ENCODE measurements at regions not wholly inside any gene's neighbourhood (a gene's known extent, or its start where the extent isn't known, plus 50 kb on each side); places are given as distances from the start of the nearest gene placed in this dataset.
A peak's percentile ranks its signal among the peaks of the same experiment; 100 is the strongest.
"Not testable (repeated sequence)": the region's sequence is repeated elsewhere in the genome, so short reads cannot be mapped to it uniquely, and the experiment has no call there.

DNA sequence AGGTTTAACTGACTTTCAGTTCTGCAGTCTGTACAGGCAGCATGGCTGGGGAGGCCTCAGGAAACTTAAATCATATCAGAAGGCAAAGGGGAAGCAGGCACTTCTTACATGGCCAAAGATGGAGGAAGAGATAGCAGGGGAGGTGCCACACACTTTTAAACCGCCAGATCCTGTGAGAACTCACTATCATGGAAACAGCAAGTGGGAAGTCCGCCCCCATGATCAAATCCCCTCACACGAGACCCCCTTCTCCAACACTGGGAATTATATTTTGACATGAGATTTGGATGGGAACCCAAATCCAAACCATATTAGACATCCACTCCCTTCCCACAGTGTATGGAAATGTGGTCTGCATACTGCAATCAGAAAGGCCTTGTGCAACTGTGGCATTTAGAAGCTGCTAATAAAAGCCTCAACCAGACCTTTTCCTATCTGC is 148.2 kb downstream of the FCRL5 start:
- Mint-ChIP-seq H3K9me3 (no peaks in the 10 kb centered on the region), H3K4me1 (ENCODE audit: low read depth) (no peaks in the 10 kb centered on the region), H3K36me3 (ENCODE audit: insufficient read depth in 2 of 2) (no peaks in the 10 kb centered on the region), H3K27me3 (ENCODE audit: low read depth) (peaks cover 37% of the 10 kb centered on the region), H3K27ac (no peak overlapping the region), H3K4me3 (no peak overlapping the region)
- DNase-seq (no peak), ATAC-seq (replicated peaks in 1 of 2) (no peak)

DNA sequence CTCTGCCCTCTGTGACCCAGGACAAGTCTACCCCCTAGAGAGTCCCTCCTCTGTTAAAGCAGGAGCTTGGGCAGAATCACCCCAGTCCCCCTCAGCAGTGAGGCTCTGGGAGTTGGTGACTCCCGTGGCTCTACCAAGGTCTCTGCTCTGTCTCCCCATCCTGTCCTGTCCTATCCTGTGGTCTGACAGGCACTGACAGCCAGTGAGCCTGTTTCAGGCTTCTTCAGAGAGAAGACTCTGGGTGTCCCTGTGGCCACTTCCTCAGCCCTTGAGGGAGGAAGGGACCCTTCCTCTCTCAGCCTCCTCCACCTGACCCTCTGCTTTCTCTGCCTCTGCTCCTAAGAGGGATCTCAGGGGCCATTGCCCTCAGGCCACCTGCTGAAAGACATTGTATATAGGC is 148.7 kb downstream of the FCRL5 start:
- Mint-ChIP-seq H3K4me3 (no peak overlapping the region), H3K9me3 (no peaks in the 10 kb centered on the region), H3K27ac (no peak overlapping the region), H3K4me1 (ENCODE audit: low read depth) (no peaks in the 10 kb centered on the region), H3K27me3 (ENCODE audit: low read depth) (peaks cover 42% of the 10 kb centered on the region), H3K36me3 (ENCODE audit: insufficient read depth in 2 of 2) (no peaks in the 10 kb centered on the region)
- ATAC-seq (replicated peaks in 1 of 2) (no peak), DNase-seq (no peak)

DNA sequence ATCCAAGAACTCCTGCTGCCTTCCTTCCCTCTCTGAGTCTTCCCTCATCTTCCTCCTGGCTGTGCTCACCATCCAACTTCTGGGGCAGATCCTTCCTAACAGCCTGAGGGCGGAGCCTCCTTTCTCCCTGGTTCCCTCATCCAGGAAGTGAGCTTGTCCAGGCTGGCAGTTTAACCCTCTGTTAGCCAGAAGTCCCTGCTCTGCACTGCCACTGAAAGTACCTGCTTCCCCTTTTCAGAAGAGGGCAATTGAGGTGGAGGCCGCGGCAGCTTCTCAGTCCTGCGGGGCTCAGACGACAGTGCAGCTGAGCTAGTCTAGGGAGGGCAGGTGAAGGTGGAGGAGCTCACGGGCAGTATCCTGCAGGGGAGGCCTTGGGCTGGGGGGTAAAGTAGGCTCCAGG is 149.1 kb downstream of the FCRL5 start:
- ATAC-seq (replicated peaks in 1 of 2) (no peak), DNase-seq (no peak)
- no peak overlapping the region for H3K4me3 Mint-ChIP-seq
- no peak overlapping the region for H3K27ac Mint-ChIP-seq
- H3K9me3 Mint-ChIP-seq = no peaks in the 10 kb centered on the region
- H3K27me3 Mint-ChIP-seq (ENCODE audit: low read depth) = peaks cover 44% of the 10 kb centered on the region
- H3K36me3 Mint-ChIP-seq (ENCODE audit: insufficient read depth in 2 of 2) = no peaks in the 10 kb centered on the region
- no peaks in the 10 kb centered on the region for H3K4me1 Mint-ChIP-seq (ENCODE audit: low read depth)

DNA sequence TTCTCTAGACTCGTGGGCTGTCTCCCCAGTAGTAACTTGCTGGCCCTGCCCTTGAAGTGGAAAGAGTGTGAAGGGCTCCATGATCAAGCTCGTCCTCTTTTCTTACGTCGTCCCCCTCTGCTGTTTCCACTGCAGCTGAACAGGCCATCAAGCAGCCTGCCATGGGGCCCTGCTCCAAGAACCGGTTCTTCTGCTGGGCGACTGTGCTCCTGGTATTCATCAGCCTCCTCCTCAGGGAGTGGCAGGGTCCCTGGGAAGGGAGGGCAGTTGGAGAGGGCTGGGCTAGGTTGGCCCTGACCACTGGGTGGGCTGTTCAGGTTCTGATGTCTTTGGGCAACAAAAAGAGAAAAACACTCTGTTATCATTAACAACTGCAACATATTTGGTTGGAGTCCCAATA is 151.5 kb downstream of the FCRL5 start:
- ATAC-seq (replicated peaks in 1 of 2) (no peak), DNase-seq (no peak)
- no peaks in the 10 kb centered on the region for H3K36me3 Mint-ChIP-seq (ENCODE audit: insufficient read depth in 2 of 2)
- no peak overlapping the region for H3K4me3 Mint-ChIP-seq
- H3K9me3 Mint-ChIP-seq = no peaks in the 10 kb centered on the region
- no peaks in the 10 kb centered on the region for H3K4me1 Mint-ChIP-seq (ENCODE audit: low read depth)
- H3K27me3 Mint-ChIP-seq (ENCODE audit: low read depth) = peaks cover 44% of the 10 kb centered on the region
- no peak overlapping the region for H3K27ac Mint-ChIP-seq

DNA sequence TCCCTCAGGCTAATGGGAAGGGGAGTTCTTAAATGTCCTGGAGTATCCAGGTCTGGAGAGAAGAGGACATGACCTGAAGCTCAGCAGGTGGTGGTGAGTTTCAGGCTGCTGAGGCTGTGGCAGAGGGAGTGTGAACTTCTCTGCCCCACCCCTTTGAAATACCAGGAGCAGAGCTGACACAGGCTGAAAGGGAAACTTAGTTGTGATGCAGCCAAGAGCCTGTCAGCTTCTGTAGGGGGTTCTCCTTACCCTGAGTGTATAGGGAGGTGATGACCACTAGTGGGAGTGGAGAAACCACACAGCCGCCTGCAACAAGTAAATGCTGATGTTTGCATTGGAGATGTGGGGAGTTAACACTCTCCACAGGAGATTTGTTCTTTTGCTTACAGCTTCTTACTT is 152.3 kb downstream of the FCRL5 start:
- Mint-ChIP-seq H3K4me3 (no peak overlapping the region), H3K9me3 (no peaks in the 10 kb centered on the region), H3K27me3 (ENCODE audit: low read depth) (peaks cover 44% of the 10 kb centered on the region), H3K36me3 (ENCODE audit: insufficient read depth in 2 of 2) (no peaks in the 10 kb centered on the region), H3K27ac (no peak overlapping the region), H3K4me1 (ENCODE audit: low read depth) (no peaks in the 10 kb centered on the region)
- DNase-seq = peak in 1 of 2 donors; percentile 8
- peak; percentile 67 to 76 for ATAC-seq (replicated peaks in 1 of 2)

DNA sequence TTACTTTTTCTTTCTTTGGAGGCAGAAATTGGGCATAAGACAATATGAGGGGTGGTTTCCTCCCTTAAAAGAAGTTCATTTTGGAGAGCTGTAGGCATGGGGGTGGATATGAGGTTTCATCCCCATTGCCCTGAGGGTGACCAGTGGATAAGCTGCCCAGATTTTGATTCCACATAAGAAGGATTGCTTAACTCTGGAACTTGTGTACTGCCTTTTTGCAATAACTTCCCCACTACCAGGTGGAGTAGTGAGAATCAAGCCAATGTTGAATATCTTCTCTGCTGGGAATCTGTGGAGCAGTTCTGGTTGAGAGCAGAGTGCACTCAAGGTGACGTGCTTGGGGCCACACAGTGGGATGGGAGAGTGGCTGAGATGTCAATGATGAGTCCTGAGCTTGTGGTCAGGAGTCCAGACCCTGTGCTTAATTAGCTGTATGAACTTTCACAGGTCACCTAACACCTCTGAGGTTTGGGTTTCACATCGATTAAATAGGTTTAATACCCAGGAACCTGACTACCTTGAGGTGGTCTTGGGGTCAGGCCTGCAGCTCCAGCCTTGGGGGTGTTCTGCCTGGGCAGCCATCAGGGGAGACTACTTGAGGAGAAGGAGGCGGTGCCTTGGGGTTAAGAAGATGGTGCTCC is 152.9 kb downstream of the FCRL5 start:
- Mint-ChIP-seq H3K27ac (no peak overlapping the region), H3K4me1 (ENCODE audit: low read depth) (no peaks in the 10 kb centered on the region), H3K27me3 (ENCODE audit: low read depth) (peaks cover 50% of the 10 kb centered on the region), H3K9me3 (no peaks in the 10 kb centered on the region), H3K4me3 (no peak overlapping the region), H3K36me3 (ENCODE audit: insufficient read depth in 2 of 2) (no peaks in the 10 kb centered on the region)
- no peak for DNase-seq
- no peak for ATAC-seq (replicated peaks in 1 of 2)

DNA sequence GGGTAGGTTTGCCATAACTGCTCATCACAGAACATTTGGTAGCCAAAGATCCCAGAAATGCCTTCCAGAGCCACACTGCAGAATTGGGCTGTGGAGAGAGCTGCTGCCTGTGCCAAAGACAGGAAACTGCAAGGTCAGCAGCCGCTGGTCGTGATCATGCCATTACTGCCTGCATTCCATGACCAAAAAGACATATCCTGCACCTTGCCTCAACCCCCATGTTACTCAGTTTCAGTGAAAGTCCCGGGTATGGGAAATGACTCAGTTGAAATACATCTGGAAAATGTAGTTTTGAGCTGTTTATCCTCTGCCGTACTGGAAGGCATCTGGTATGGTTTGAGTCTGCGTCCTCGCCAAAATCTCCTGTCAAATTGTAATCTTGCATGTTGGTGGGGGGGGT is 161.7 kb downstream of the FCRL5 start:
- H3K4me3 Mint-ChIP-seq = no peak overlapping the region
- no peaks in the 10 kb centered on the region for H3K36me3 Mint-ChIP-seq (ENCODE audit: insufficient read depth in 2 of 2)
- H3K27me3 Mint-ChIP-seq (ENCODE audit: low read depth) = peaks cover 48% of the 10 kb centered on the region
- DNase-seq = no peak
- H3K4me1 Mint-ChIP-seq (ENCODE audit: low read depth) = no peaks in the 10 kb centered on the region
- H3K9me3 Mint-ChIP-seq = no peaks in the 10 kb centered on the region
- ATAC-seq (replicated peaks in 1 of 2) = no peak
- no peak overlapping the region for H3K27ac Mint-ChIP-seq

DNA sequence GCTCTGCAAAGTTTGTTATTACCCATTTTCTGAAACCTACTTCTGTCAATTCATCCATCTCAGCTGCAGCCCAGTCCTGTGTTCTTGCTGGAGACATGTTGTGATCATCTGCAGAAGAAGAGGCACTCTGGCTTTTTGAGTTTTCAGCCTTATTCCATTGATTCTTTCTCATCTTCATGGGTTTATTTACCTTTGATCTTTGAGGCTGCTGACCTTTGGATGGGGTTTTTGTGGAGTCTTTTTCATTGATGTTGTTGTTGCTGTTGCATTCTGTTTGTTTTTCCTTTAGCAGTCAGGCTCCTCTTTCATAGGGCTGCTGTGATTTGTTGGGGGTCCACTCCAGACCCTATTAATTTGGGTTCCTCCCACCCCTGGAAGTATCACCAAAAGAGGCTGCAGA is 164.3 kb downstream of the FCRL5 start:
- Mint-ChIP-seq H3K4me3 (no peak overlapping the region), H3K27me3 (ENCODE audit: low read depth) (peaks cover 35% of the 10 kb centered on the region), H3K36me3 (ENCODE audit: insufficient read depth in 2 of 2) (no peaks in the 10 kb centered on the region), H3K4me1 (ENCODE audit: low read depth) (no peaks in the 10 kb centered on the region), H3K27ac (no peak overlapping the region), H3K9me3 (no peaks in the 10 kb centered on the region)
- ATAC-seq (replicated peaks in 1 of 2) (no peak), DNase-seq (no peak)

DNA sequence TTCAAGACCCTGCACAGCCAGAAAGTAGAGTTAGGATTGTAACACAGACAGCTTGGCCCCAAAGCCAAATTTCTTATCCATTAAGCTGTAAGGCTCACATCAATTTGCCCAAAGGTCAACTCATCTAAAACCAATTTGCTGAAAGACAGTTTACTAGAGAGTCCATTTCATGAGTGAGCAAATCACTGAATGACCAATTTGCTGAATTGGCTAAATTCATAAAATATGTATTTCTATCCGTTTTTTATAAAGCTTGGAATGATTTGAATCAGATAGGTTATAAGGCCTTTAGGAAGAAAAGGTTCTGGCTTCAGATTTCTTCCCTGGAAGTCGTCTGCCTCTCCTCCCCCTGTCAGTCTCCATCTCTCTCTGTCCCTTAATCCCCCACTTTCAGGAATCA is 168.1 kb downstream of the FCRL5 start:
- no peak for DNase-seq
- no peak overlapping the region for H3K27ac Mint-ChIP-seq
- no peaks in the 10 kb centered on the region for H3K4me1 Mint-ChIP-seq (ENCODE audit: low read depth)
- no peaks in the 10 kb centered on the region for H3K9me3 Mint-ChIP-seq
- ATAC-seq (replicated peaks in 1 of 2) = no peak
- no peaks in the 10 kb centered on the region for H3K36me3 Mint-ChIP-seq (ENCODE audit: insufficient read depth in 2 of 2)
- H3K27me3 Mint-ChIP-seq (ENCODE audit: low read depth) = peaks cover 18% of the 10 kb centered on the region
- no peak overlapping the region for H3K4me3 Mint-ChIP-seq

DNA sequence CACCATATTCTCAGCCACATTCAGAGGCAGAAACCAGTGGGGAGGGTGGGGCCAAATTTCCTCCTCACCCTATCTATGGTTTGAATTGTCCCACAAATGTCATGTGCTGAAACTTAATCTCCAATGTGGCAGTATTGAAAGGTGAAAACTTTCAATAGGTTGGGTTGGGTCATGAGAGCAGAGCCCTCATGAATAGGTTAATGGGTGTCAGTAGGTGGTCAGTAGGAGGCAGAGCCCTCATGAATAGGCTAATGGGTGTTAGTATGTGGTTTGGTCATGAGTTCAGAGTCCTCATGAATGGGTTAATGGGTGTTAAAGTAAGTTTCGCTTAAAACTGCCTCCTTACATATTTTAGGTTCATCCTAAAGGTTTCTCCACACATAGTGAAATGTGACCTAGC is 170.0 kb downstream of the FCRL5 start:
- H3K27ac Mint-ChIP-seq = no peak overlapping the region
- no peak for DNase-seq
- no peak for ATAC-seq (replicated peaks in 1 of 2)
- H3K4me1 Mint-ChIP-seq (ENCODE audit: low read depth) = no peaks in the 10 kb centered on the region
- H3K27me3 Mint-ChIP-seq (ENCODE audit: low read depth) = peaks cover 22% of the 10 kb centered on the region
- no peaks in the 10 kb centered on the region for H3K36me3 Mint-ChIP-seq (ENCODE audit: insufficient read depth in 2 of 2)
- no peak overlapping the region for H3K4me3 Mint-ChIP-seq
- no peaks in the 10 kb centered on the region for H3K9me3 Mint-ChIP-seq

DNA sequence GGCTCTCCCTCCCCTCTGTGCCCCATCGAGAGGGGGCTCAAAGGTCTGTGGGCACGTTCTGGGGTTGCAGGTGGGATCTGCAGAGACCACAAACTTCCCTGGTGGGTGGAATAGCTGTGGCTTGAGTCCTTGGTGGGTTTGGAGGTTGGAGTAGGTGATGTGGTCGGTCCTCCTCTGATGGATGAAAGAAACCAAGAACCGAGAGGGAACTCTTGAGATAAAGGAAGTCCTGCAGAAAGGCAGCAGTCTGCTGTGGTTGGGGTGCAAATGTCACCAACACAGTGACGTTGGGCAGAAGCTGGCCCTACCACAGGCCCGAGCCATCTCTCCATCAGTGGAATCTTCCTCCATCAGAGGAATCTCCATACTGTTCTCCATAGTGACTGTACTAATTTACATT is 171.8 kb downstream of the FCRL5 start:
- H3K27ac Mint-ChIP-seq = no peak overlapping the region
- DNase-seq = no peak

DNA sequence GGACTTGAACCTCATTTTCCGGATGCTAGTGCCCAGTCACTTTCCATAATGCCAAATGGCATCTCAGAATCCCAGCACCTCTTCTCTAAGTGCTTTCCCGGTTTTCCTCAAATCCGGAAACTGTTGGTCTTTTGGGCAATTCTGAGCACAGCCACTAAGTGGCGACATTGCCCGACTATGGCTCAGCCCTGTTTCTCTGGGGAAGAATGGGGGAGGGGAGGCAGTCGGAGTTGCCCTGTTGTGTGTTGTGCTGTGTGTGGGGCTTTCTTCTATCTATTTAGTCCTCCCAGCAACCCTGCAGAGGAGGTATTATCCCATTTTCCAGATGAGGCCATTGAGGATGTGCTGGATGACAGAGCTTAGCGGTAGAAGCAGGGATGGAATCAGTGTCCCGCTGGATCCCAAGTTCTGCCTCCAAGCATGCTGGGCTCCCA is 175.0 kb downstream of the FCRL5 start:
- not testable (repeated sequence) for H3K27ac Mint-ChIP-seq; H3K4me1 Mint-ChIP-seq (ENCODE audit: low read depth); H3K9me3 Mint-ChIP-seq; H3K4me3 Mint-ChIP-seq; H3K36me3 Mint-ChIP-seq (ENCODE audit: insufficient read depth in 2 of 2)
- DNase-seq = peak in 1 of 2 donors; percentile 27
- H3K27me3 Mint-ChIP-seq (ENCODE audit: low read depth) = peaks cover 24% of the 10 kb centered on the region
- peak in 1 of 2 donors; percentile 33 for ATAC-seq (replicated peaks in 1 of 2)

More for the DNA sequence above, 171.8 kb downstream of the FCRL5 start:
- peaks cover 24% of the 10 kb centered on the region for H3K27me3 Mint-ChIP-seq (ENCODE audit: low read depth)
- no peaks in the 10 kb centered on the region for H3K4me1 Mint-ChIP-seq (ENCODE audit: low read depth)
- H3K9me3 Mint-ChIP-seq = no peaks in the 10 kb centered on the region
- no peaks in the 10 kb centered on the region for H3K36me3 Mint-ChIP-seq (ENCODE audit: insufficient read depth in 2 of 2)
- ATAC-seq (replicated peaks in 1 of 2) = no peak
- H3K4me3 Mint-ChIP-seq = no peak overlapping the region

DNA sequence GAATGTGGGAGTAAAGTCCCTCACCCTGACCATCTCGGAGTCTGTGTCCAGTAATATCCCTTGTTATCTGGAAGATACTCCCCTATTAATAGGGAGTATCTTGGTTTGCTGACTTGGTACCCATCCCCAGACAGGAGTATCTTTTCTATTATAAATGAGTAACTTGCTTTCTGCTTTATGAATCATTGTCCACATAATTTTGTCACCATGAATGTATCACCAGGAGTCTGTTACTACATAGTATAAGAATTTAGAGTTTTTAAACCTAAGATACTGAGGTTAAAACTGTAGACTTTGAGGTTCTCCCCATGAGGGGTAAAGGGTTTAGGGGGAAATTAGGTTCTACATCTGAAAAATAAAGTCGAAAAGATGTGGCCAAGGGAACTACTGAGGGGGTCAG is 175.6 kb downstream of the FCRL5 start:
- Mint-ChIP-seq H3K36me3 (ENCODE audit: insufficient read depth in 2 of 2) (no peaks in the 10 kb centered on the region), H3K9me3 (no peaks in the 10 kb centered on the region), H3K4me1 (ENCODE audit: low read depth) (no peaks in the 10 kb centered on the region), H3K4me3 (no peak overlapping the region), H3K27ac (no peak overlapping the region), H3K27me3 (ENCODE audit: low read depth) (peaks cover 24% of the 10 kb centered on the region)
- no peak for DNase-seq
- no peak for ATAC-seq (replicated peaks in 1 of 2)

DNA sequence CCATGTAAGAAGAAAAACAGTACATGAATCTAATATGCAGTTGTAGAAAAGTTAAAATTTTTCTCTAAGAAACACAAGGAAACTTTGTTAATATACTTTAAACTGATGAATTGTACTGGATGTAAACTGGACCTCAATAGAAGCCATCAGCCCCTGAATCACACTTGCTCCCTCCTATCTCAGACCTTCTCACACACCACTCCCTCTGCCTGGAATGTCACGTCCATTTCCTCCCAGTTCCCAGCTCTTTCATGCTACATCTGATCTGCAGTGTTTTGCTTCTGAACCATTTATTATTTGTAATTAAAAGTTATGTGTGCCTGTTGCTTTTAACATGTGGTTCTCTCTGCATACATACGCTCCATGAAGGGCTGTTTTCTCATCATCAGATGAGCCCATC is 180.0 kb downstream of the FCRL5 start:
- not testable (repeated sequence) for H3K27ac Mint-ChIP-seq; ATAC-seq (replicated peaks in 1 of 2); H3K4me3 Mint-ChIP-seq; DNase-seq; H3K4me1 Mint-ChIP-seq (ENCODE audit: low read depth); H3K9me3 Mint-ChIP-seq; H3K36me3 Mint-ChIP-seq (ENCODE audit: insufficient read depth in 2 of 2)
- peaks cover 13% of the 10 kb centered on the region for H3K27me3 Mint-ChIP-seq (ENCODE audit: low read depth)
